Sciatic nerve (tissue), 2 donors: ENCODE measurements at regions not wholly inside any gene's neighbourhood (a gene's known extent, or its start where the extent isn't known, plus 50 kb on each side); places are given as distances from the start of the nearest gene placed in this dataset.

ENCODE experiments used
- ATAC-seq: fragments of 200-7000 bp; cut with Tn5 transposase; one replicate; pipeline ENCODE4 v1.9.1; 2020; ENCODE audit warnings: mild to moderate bottlenecking, moderate library complexity
- DNase-seq: peaks from one replicate; pipeline ENCODE4 v3.0.0-alpha.2; 2020; ENCODE audit warnings: low spot score
- intact Hi-C: fragments of 100-400 bp; cut with DNase I; formaldehyde crosslinking; loops from one replicate; pipeline ENCODE4 v1.14.2; 2022
- donor health status: DM: no; HTN: no; CAD: no.
- donor health status: DM: no; HTN: no; CAD: no.

DNA sequence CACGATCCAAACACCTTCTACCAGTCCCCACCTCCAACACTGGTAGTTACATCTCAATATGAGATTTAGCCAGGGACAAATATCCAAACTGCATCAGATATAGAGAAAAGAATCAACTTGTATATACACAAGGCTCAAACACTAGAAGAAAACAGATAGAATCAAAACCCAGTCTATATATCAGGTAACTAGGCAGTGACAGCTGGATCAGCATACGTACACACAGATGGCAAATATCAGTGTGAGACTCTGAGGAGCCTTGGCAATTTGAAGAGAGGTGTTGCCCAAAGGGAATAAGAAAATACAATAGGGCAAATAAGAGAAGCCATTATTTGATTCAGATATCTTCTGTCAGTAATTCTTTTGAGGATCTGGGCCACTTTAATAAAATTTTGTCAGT lies 951.3 kb upstream of the CHORDC1 start:
- intact Hi-C loops = no loop called here
- DNase-seq = no peak
- no peak for ATAC-seq

GRCh38 chr11:91173701-91174100 lies 950.9 kb upstream of the CHORDC1 start:
- DNase-seq (no peak), ATAC-seq (no peak)
- intact Hi-C loops = no loop called here

DNA sequence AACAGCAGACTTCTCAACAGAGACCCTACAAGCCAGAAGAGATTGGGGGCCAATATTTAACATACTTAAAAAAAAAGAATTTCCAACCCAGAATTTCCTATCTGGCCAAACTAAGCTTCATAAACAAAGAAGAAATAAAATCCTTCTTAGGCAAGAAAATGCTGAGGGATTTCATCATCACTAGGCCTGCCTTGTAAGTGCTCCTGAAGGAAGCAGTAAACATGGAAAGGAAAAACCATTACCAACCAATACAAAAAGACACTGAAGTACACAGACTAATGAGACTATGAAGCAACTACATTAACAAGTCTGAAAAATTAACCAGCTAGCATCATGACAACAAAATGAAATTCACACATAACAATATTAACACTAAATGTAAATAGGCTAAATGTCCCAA lies 947.9 kb upstream of the CHORDC1 start:
- DNase-seq (no peak), ATAC-seq (no peak)
- intact Hi-C loops = no loop called here

DNA sequence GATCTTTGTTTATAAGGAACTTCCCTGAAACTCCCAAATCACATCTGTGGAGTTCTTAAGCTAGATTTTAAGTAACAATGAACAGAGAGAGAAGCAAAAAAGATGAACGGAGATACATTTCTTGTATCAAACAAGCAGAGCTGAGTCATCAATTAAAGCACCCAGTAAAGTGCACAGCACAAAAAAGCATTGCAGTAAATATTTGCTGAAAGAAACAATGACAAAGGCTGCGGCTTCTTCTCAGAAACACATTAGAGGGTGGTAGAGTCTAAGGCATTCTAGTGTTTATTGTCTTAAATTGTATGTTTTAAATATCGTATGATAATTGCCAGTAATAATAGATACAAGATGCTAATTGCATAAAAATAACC lies 941.6 kb upstream of the CHORDC1 start:
- no peak for DNase-seq
- intact Hi-C loops = no loop called here
- no peak for ATAC-seq

DNA sequence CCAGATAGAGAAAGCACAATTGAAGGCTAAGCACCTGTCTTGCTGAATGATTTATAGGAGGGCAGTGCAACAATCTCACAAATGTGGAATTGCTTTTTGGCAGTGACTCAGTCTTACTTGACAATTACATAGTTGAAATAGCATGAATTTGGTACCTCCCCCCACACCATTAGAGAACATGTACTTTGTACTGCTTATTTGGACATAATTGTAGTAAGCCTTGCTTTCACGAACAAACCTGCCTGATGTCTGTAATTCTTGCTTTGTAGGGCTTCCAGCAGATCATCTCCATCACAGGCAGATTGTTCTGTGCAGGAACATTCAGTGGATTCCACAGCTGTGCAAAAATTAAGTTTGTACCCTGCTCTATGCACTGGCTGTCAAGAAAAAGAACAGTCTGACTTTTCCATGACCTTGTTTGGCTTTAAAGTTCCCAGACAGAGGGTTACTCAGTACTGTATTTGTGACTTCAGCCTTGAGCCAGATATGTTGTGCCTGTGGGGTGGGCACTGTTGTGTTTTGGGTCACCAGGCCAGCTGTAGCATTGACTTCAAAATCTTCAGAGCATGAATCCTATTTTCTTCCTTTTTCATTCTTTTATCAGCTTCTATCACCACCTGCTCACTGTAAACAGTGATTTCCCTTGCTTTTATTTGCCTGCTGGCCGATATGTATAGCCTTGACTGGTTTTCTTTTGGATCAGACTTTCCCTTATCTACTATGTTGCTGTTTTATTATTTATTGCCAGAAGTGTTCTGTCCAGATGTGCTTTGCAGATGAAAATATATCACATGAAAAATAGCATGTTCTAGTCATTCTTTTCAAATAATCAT lies 941.0 kb upstream of the CHORDC1 start:
- DNase-seq (no peak), ATAC-seq (no peak)
- intact Hi-C loops = no loop called here

DNA sequence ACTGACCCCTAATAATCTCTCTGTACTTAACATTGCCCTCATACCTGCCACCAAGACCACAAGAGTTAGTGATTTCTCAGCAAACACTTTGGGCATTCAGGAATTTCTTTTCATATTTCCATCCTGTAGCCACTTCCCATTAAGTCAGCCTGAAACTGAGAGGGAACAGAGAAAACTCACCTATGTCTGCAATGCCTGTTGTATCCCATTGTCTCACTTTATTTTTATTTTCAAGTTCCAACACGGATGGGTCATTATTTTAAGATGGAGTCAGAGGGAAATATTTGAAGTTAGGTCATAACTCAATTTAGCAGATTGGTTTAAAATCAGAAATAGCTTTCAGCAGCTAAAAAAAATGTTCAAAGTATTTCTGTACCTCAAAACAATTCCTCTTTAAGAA lies 937.8 kb upstream of the CHORDC1 start:
- intact Hi-C loops = no loop called here
- DNase-seq (no peak), ATAC-seq (no peak)

DNA sequence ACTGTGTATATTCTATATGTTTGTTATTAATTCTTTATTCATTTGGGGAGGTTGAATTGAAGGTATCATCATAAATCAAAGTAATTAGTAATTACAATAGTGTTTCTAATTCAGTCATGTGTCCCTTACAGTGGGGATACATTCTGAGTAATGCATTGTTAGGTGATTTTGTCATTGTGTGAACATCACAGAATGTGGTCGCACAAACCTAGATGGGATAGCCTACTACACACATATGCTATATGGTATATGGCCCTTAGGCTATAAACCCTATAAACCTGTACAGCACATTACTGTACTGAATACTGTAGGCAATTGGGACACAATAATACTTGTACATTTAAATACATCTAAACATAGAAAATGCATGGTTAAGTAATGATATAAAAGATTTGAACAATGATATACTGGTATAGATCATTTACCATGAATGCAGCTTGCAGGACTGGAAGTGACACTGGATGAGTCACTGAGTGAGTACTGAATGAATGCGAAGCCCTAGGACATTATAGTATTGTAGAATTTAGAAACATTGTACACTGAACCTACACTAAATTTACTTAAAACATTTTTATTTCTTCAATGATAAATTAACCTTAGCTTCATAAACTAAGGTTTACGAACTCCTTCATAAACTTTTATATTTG lies 936.2 kb upstream of the CHORDC1 start:
- intact Hi-C loops = no loop called here
- DNase-seq = no peak
- no peak for ATAC-seq

GRCh38 chr11:91158297-91158696 lies 935.4 kb upstream of the CHORDC1 start:
- intact Hi-C loops = no loop called here
- ATAC-seq (no peak), DNase-seq (no peak)

- DNase-seq (no peak), ATAC-seq (no peak)
- intact Hi-C loops = no loop called here
Observed at GRCh38 chr11:91156041-91156440, 933.2 kb upstream of the CHORDC1 start.

DNA sequence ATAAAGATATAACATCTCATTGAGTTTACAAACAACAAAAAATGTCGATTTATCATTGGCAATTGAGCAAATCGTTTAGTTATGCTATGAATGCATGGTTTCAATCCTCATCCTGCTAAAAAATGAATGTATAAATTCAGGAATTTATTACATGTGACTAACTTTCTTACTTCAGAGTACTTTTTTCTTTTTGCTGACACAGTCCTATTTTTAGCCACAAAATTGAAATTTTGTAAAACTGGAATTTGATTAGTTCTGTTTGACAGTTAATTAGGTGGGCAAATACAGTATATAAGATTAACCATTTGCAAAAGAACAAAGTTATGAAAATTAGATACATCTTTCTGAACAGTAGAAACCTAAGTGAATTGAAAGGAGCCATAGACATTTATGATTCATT lies 925.0 kb upstream of the CHORDC1 start:
- ATAC-seq = no peak
- DNase-seq = no peak
- intact Hi-C loops = no loop called here

GRCh38 chr11:91141655-91142054 lies 918.8 kb upstream of the CHORDC1 start:
- ATAC-seq (no peak), DNase-seq (no peak)
- intact Hi-C loops = no loop called here

DNA sequence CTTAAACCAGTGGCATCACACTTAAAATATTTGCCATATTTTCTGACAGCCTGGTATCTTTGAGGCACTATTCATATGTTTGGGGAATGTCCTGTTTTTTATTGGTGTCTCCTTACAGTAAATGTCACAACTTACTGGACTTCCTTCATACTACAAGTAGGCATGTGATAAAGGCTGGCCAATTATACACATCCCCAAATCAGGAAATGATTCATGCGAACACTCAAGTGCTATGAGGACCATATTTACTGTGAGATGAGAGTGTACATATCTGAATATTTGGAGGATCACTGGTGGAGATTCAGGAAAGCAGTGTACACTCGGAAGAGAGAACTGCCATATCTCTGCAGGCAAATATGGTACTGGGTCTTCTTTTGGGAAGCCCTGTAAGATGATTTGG lies 913.8 kb upstream of the CHORDC1 start:
- DNase-seq (no peak), ATAC-seq (no peak)
- intact Hi-C loops = no loop called here

DNA sequence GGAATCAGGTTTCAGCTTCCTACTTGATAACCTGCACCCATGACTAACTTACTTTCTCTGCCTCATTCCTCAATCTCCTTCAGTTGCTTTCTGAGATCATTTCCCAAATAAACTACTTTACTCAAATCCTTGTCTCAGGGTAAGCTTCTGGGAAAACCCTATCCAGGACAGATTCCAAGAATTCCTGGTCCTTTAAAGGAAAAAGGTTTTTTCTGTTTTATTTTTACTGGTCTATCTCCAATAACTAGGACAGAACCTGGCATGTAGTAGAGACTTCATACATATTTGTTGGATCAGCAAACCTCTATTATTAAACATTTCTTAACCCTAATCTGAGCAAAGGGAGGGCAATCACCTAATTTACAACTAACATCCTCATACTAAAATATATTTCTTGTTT lies 910.5 kb upstream of the CHORDC1 start:
- intact Hi-C loops = no loop called here
- no peak for ATAC-seq
- no peak for DNase-seq

- DNase-seq (no peak), ATAC-seq (no peak)
- intact Hi-C loops = no loop called here
Observed at GRCh38 chr11:91129596-91129995, 906.7 kb upstream of the CHORDC1 start.

- ATAC-seq = no peak
- intact Hi-C loops = no loop called here
Observed at GRCh38 chr11:91124363-91124762, 901.5 kb upstream of the CHORDC1 start.

DNA sequence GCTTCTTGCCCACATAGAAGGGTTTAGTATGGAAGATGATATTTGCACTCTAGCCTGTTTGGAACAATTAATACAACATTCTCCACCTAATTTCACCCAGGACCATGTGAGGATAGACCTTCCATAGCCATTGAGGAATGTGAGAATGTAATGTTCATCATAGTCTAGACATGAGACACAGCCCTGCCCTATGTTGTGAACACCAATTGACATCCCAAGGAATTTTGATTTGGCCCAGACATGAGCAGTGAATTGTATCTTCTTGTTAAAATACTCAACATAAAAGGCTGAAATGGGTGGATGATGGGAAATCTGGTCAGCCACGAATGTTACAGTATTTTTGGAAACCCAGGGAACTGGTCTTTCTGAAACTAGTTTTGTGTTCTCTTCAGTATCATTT lies 892.3 kb upstream of the CHORDC1 start:
- ATAC-seq (no peak), DNase-seq (no peak)
- intact Hi-C loops = no loop called here

More at GRCh38 chr11:91124363-91124762, 901.5 kb upstream of the CHORDC1 start:
- no peak for DNase-seq

DNA sequence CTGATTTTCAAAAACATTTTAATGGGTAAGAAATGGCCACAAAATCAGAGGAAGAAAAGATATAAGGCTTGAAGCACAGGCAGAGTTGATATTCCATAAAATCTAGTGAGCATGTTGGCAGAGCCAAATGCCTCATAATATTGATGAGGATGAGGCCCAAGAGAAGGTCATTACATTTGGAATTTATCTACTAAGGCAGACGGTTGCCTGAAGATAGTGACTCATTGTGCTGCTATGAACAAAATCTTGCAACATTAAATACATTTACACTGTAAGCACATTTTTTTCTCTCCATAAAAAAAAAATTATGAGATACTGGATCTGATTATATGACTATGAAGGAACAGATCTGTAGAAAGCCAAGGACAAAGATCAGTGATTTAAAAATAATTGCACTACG lies 881.4 kb upstream of the CHORDC1 start:
- intact Hi-C loops = no loop called here
- ATAC-seq (no peak), DNase-seq (no peak)

DNA sequence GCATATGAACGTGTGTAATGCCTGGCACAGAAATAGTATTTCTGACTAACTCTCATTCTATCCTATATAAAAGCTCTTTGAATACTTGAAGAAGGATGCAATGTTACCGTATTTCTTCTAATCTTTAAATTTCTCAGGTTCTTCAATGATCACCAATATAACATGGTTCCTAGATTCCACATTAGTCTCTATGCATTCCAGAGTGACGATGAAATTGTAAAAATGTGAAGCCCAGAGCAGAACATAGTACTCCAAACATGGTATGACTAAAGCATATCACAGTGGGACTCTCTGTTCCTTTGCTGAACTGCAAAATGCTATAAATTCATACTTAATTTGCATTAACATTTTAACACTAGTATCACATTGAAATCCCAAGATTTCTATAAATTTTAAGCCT lies 877.6 kb upstream of the CHORDC1 start:
- intact Hi-C loops = no loop called here
- ATAC-seq (no peak), DNase-seq (no peak)

GRCh38 chr11:91097083-91097482 lies 874.2 kb upstream of the CHORDC1 start:
- no peak for ATAC-seq
- intact Hi-C loops = no loop called here
- DNase-seq = no peak

DNA sequence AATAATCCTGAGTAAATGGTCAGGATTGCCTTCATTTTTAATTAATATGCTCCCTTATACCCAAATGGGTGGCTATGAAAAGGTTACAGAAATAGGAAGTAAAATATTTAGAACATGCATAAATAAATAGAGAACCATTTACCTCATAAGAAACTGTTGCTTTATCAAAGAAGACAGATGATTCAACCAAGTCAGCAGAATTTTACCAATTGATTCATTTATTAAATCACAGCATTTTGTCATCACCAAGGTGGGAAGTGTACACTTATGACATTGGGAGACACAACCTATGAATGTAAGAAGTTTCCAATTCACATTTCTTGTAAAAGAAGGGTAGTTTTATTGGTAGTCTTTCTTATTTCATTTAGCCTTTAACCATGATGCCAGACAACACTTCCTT lies 870.3 kb upstream of the CHORDC1 start:
- intact Hi-C loops = no loop called here
- ATAC-seq = no peak
- DNase-seq = no peak

GRCh38 chr11:91091563-91091962 lies 868.7 kb upstream of the CHORDC1 start:
- DNase-seq = no peak
- no peak for ATAC-seq
- intact Hi-C loops = no loop called here
